K562 (cell line): ENCODE measurements at regions not wholly inside any gene's neighbourhood (a gene's known extent, or its start where the extent isn't known, plus 50 kb on each side); places are given as distances from the start of the nearest gene placed in this dataset.

Experiments
- ATAC-seq: fragments of 200-7000 bp; cut with Tn5 transposase; 3 replicates; pipeline ENCODE4 v1.9.1; 2020; ENCODE audit warnings: moderate library complexity
- BruUV-seq: library from RNA; stranded (reverse); fragments of 400-500 nt; replicated peaks from 2 replicates; lab custom pipeline; 2021; lab: Mats Ljungman, UMichigan
- CTCF ChIA-PET: fragments of 300-600 bp; formaldehyde crosslinking; extraction: SDS; loops from one replicate; lab custom pipeline; 2021; ENCODE audit warnings: low intra/inter-chr PET ratio; lab: Yijun Ruan, JAX
- POLR2A ChIA-PET: fragments of 300-600, 350-650 bp; sonication (Branson Sonifier 250); formaldehyde crosslinking; extraction: SDS; loops from one replicate; lab custom pipeline; 2021; ENCODE audit warnings: antibody characterized with exemption, inconsistent platforms; lab: Yijun Ruan, JAX
- DNase-seq, 4 experiments: peaks; one replicate each; pipeline versions ENCODE4 v3.0.0 to v3.0.0-alpha.2; 2011 to 2018; ENCODE audit warnings: low spot score in 3 of 4, mixed read lengths in 3 of 4; ENCODE audit errors: extremely low read depth in 1 of 4
- FAIRE-seq: peaks from 2 replicates; lab custom pipeline; 2011; peaks lifted over from hg19 to GRCh38; lab: Jason Lieb, UNC
- H2AFZ ChIP-seq: 2 replicates; pipeline ENCODE4 v1.6.0; 2011; ENCODE audit warnings: low read depth, low read length, control low read depth, inconsistent platforms
- H3K27ac ChIP-seq: fragments of 200-600 bp; 3 replicates; pipeline ENCODE4 v1.8.0; 2011; ENCODE audit warnings: low read depth, mild to moderate bottlenecking, control low read depth, inconsistent platforms, low read length, moderate library complexity, mixed read lengths; ENCODE audit errors: extremely low read depth
- H3K27me3 ChIP-seq, 2 experiments: fragments of 300-600 bp in 1 of 2; 2 replicates in 1 of 2; 3 replicates in 1 of 2; pipeline versions ENCODE4 v1.6.0 to v1.8.0; 2011; ENCODE audit warnings: inconsistent platforms in 2 of 2, low read length in 2 of 2, mild to moderate bottlenecking in 1 of 2, mixed read lengths in 1 of 2, moderate library complexity in 1 of 2; ENCODE audit not compliant: control insufficient read depth in 2 of 2, insufficient read depth in 2 of 2
- H3K36me3 ChIP-seq: fragments of 300-600 bp; 3 replicates; pipeline ENCODE4 v1.8.0; 2011; ENCODE audit warnings: mild to moderate bottlenecking, low read length, inconsistent platforms; ENCODE audit not compliant: control insufficient read depth, insufficient read depth
- H3K4me1 ChIP-seq, 2 experiments: fragments of 200-600 bp in 1 of 2; replicated peaks in 1 of 2; 2 replicates in 1 of 2; 3 replicates in 1 of 2; pipeline versions ENCODE4 v1.5.1 to v1.8.0; 2011; ENCODE audit warnings: inconsistent platforms in 2 of 2, low read length in 2 of 2, mild to moderate bottlenecking in 1 of 2, mixed read lengths in 1 of 2, moderate library complexity in 1 of 2; ENCODE audit not compliant: control insufficient read depth in 2 of 2, insufficient read depth in 2 of 2
- H3K4me2 ChIP-seq: 2 replicates; pipeline ENCODE4 v1.6.1; 2011; ENCODE audit warnings: low read length, control low read depth, inconsistent platforms, mixed read lengths; ENCODE audit not compliant: insufficient read depth
- H3K4me3 ChIP-seq: fragments of 200-600 bp; sonication (generic), shearing (Covaris generic); 2 replicates; pipeline ENCODE4 v1.5.1; 2016; ENCODE audit warnings: control low read depth, inconsistent platforms
- H3K79me2 ChIP-seq: fragments of 200-600 bp; 3 replicates; pipeline ENCODE4 v1.8.0; 2011; ENCODE audit warnings: low read length, inconsistent platforms; ENCODE audit not compliant: control insufficient read depth, insufficient read depth
- H3K9ac ChIP-seq, 2 experiments: 2 replicates each; pipeline versions ENCODE4 v1.6.0 to v1.6.1; 2011; ENCODE audit warnings: low read depth in 2 of 2, low read length in 2 of 2, control low read depth in 1 of 2, inconsistent platforms in 1 of 2, mild to moderate bottlenecking in 1 of 2, mixed read lengths in 1 of 2; ENCODE audit not compliant: insufficient read depth in 1 of 2
- H3K9me1 ChIP-seq: one replicate; pipeline ENCODE4 v1.6.0; 2011; ENCODE audit warnings: inconsistent platforms, mild to moderate bottlenecking, low read length, moderate library complexity; ENCODE audit not compliant: control insufficient read depth, insufficient read depth
- H3K9me3 ChIP-seq: replicated peaks from 2 replicates; pipeline ENCODE4 v1.5.1; 2011; ENCODE audit warnings: low read depth, low read length, inconsistent platforms; ENCODE audit not compliant: control insufficient read depth, insufficient read depth
- H4K20me1 ChIP-seq: replicated peaks from 2 replicates; pipeline ENCODE4 v1.6.1; 2011; ENCODE audit warnings: low read length, inconsistent platforms, mixed read lengths; ENCODE audit not compliant: control insufficient read depth, insufficient read depth
- CBFA2T2 ChIP-seq: fragments of 450-650 bp; conservative IDR thresholded peaks from 2 replicates; pipeline ENCODE4 v1.6.1; 2017; ENCODE audit warnings: mild to moderate bottlenecking
- CBFA2T3 ChIP-seq: fragments of 450-650 bp; IDR thresholded peaks from 2 replicates; pipeline ENCODE4 v1.6.1; 2017
- CXXC5 ChIP-seq: fragments of 250-450 bp; sonication (Bioruptor Pico); IDR thresholded peaks from 2 replicates; pipeline ENCODE4 v1.8.0; 2022; ENCODE audit warnings: inconsistent platforms, mild to moderate bottlenecking, moderate library complexity
- GTF2F1 ChIP-seq: IDR thresholded peaks from 2 replicates; pipeline ENCODE4 v1.6.1; 2011; ENCODE audit warnings: low read depth, low read length, improper control_type of control experiment
- MYBL2 ChIP-seq, 2 experiments: fragments of 450-650 bp in 1 of 2; sonication (generic) in 1 of 2; formaldehyde crosslinking in 1 of 2; IDR thresholded peaks; 2 replicates each; pipeline versions ENCODE4 v1.6.1 to v1.8.1; 2017 to 2022; ENCODE audit warnings: borderline replicate concordance in 1 of 2, inconsistent platforms in 1 of 2, low read depth in 1 of 2, mild to moderate bottlenecking in 1 of 2, missing genetic modification reagents in 1 of 2, moderate library complexity in 1 of 2
- NCOA1 ChIP-seq: fragments of 450-650 bp; IDR thresholded peaks from 2 replicates; pipeline ENCODE4 v1.6.1; 2016; ENCODE audit warnings: low read depth
- NFYB ChIP-seq: IDR thresholded peaks from 2 replicates; pipeline ENCODE4 v1.6.1; 2011; ENCODE audit warnings: mild to moderate bottlenecking, moderate library complexity; ENCODE audit not compliant: insufficient read length; ENCODE audit errors: extremely low read depth
- PTRF ChIP-seq: fragments of 450-650 bp; IDR thresholded peaks from 2 replicates; pipeline ENCODE4 v1.6.1; 2016; ENCODE audit warnings: mild to moderate bottlenecking, missing genetic modification characterization, missing compliant biosample characterization
- ZFP36 ChIP-seq: fragments of 150-350 bp; IDR thresholded peaks from 2 replicates; pipeline ENCODE4 v1.6.1; 2018; ENCODE audit warnings: low read length, low read depth; ENCODE audit not compliant: partially characterized antibody
- ZNF3 ChIP-seq: fragments of 250-450 bp; sonication (Bioruptor Pico); IDR thresholded peaks from 2 replicates; pipeline ENCODE4 v1.5.0; 2021; ENCODE audit warnings: mild to moderate bottlenecking, moderate library complexity
- ZNF551 ChIP-seq: fragments of 250-450 bp; sonication (Bioruptor Pico); IDR thresholded peaks from 2 replicates; pipeline ENCODE4 v1.5.0; 2021; ENCODE audit warnings: mild to moderate bottlenecking, moderate library complexity
- WGBS: fragments of 100-300 bp; shearing (Covaris generic); methylation state at CpG from one replicate; pipeline ENCODE4 v1.1.6; 2016; ENCODE audit warnings: low coverage, mixed read lengths; ENCODE audit not compliant: insufficient coverage; ENCODE audit errors: missing lambda C conversion rate; 5-methylcytosine and 5-hydroxymethylcytosine counted together
- in situ Hi-C: fragments of 300-500 bp; cut with MboI; formaldehyde crosslinking; loops from 4 replicates; pipeline ENCODE4 v1.15.0; 2018; ENCODE audit warnings: inconsistent platforms, mixed read lengths
- intact Hi-C: fragments of 100-400 bp; cut with micrococcal nuclease; formaldehyde crosslinking; loops from 2 replicates; pipeline ENCODE4 v1.14.2; 2022
- TF ChIP-seq, protein P1 (sequence below), 2 experiments: fragments of 450-650 bp; IDR thresholded peaks; 2 replicates each; pipeline ENCODE4 v1.6.1; 2016; ENCODE audit warnings: mild to moderate bottlenecking in 2 of 2, borderline replicate concordance in 1 of 2, low read depth in 1 of 2, moderate library complexity in 1 of 2
- TF ChIP-seq, protein P2 (sequence below), 2 experiments: IDR thresholded peaks; 2 replicates each; pipeline ENCODE4 v1.6.1; 2012; ENCODE audit warnings: improper control_type of control experiment in 2 of 2, low read depth in 2 of 2, low read length in 2 of 2, borderline replicate concordance in 1 of 2

- Histone ChIP-seq H3K9me1 (no peaks in the 10 kb centered on the region), H3K79me2 (no peaks in the 10 kb centered on the region), H3K36me3 (no peaks in the 10 kb centered on the region), H3K27me3 (no peaks in the 10 kb centered on the region), H2AFZ (no peak overlapping the region), H3K27ac (no peak overlapping the region), H3K4me2 (no peak overlapping the region), H4K20me1 (no peaks in the 10 kb centered on the region), H3K4me3 (no peak overlapping the region), H3K9ac (no peak overlapping the region), H3K4me1 (no peaks in the 10 kb centered on the region), H3K9me3 (no peaks in the 10 kb centered on the region)
- ChIA-PET POLR2A (no interaction called here), CTCF (no interaction called here)
- intact Hi-C loops (no loop called here), in situ Hi-C loops (no loop called here)
- DNase-seq (no peak), ATAC-seq (no peak), FAIRE-seq (no peak)
- 1% methylated on average over 5 of the region's 5 CpGs for WGBS
- BruUV-seq = no TSS peak
- TF ChIP-seq ZFP36 (no peak), CXXC5 (CRISPR knock-in tag) (no peak), MYBL2 (IDR thresholded peaks at IDR 0.05; ENCODE audit: low read depth) (no peak), MYBL2 (CRISPR knock-in tag; IDR thresholded peaks at IDR 0.05; ENCODE audit: borderline replicate concordance) (no peak), PTRF (tag) (no peak), ZNF3 (CRISPR knock-in tag) (no peak), CBFA2T3 (no peak), CBFA2T2 (no peak), ZNF551 (CRISPR knock-in tag) (no peak), GTF2F1 (no peak), NCOA1 (no peak), NFYB (no peak)
- TF ChIP-seq, protein P1, sequence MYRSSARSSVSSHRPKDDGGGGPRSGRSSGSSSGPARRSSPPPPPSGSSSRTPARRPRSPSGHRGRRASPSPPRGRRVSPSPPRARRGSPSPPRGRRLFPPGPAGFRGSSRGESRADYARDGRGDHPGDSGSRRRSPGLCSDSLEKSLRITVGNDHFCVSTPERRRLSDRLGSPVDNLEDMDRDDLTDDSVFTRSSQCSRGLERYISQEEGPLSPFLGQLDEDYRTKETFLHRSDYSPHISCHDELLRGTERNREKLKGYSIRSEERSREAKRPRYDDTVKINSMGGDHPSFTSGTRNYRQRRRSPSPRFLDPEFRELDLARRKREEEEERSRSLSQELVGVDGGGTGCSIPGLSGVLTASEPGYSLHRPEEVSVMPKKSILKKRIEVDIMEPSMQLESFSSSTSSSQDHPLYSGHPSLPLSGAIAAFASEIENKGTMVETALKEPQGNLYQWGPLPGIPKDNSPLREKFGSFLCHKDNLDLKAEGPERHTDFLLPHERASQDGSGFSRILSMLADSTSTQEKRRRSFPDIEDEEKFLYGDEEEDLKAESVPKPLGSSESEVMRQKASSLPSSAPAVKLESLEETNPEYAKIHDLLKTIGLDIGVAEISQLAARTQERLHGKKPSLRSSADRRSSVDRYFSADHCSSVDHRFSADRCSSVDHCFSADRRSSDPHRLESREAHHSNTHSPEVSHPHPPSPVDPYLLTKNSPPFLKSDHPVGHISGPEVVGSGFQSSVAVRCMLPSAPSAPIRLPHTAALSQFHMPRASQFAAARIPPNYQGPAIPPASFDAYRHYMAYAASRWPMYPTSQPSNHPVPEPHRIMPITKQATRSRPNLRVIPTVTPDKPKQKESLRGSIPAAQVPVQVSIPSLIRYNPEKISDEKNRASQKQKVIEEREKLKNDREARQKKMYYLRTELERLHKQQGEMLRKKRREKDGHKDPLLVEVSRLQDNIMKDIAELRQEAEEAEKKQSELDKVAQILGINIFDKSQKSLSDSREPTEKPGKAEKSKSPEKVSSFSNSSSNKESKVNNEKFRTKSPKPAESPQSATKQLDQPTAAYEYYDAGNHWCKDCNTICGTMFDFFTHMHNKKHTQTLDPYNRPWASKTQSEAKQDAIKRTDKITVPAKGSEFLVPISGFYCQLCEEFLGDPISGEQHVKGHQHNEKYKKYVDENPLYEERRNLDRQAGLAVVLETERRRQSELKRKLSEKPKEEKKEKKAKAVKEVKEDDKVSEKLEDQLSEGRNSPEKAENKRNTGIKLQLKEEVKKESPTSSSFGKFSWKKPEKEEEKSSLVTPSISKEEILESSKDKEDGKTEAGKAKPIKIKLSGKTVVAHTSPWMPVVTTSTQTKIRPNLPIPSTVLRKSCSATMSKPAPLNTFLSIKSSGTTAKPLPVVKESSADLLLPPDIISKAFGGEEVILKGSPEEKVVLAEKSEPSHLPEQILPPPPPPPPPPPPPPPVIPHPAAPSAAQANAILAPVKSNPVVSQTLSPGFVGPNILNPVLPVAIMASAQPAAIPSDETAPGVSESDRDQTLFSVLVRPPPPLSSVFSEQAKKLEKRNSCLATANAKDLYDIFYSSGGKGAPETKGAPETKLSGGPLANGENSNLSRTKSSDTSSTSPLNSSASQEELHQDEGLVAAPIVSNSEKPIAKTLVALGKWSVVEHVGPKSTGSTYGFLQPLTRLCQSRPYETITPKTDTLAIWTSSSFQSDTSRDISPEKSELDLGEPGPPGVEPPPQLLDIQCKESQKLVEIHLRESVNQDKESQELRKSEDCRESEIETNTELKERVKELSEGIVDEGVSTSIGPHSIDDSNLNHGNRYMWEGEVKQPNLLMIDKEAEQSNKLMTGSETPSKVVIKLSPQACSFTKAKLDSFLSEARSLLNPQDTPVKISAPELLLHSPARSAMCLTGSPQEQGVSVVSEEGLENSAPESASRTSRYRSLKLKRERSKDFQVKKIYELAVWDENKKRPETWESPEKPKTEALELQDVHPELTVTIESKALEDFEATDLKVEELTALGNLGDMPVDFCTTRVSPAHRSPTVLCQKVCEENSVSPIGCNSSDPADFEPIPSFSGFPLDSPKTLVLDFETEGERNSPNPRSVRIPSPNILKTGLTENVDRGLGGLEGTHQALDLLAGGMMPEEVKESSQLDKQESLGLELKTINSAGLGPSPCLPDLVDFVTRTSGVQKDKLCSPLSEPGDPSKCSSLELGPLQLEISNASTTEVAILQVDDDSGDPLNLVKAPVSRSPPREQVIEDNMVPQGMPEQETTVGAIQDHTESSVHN (IDR thresholded peaks at IDR 0.05; ENCODE audit: borderline replicate concordance in 1 of 2, low read depth in 1 of 2) = no peak
- TF ChIP-seq, protein P2, sequence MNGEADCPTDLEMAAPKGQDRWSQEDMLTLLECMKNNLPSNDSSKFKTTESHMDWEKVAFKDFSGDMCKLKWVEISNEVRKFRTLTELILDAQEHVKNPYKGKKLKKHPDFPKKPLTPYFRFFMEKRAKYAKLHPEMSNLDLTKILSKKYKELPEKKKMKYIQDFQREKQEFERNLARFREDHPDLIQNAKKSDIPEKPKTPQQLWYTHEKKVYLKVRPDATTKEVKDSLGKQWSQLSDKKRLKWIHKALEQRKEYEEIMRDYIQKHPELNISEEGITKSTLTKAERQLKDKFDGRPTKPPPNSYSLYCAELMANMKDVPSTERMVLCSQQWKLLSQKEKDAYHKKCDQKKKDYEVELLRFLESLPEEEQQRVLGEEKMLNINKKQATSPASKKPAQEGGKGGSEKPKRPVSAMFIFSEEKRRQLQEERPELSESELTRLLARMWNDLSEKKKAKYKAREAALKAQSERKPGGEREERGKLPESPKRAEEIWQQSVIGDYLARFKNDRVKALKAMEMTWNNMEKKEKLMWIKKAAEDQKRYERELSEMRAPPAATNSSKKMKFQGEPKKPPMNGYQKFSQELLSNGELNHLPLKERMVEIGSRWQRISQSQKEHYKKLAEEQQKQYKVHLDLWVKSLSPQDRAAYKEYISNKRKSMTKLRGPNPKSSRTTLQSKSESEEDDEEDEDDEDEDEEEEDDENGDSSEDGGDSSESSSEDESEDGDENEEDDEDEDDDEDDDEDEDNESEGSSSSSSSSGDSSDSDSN (IDR thresholded peaks at IDR 0.05; ENCODE audit: borderline replicate concordance in 1 of 2, low read depth in 2 of 2, low read length in 2 of 2) = no peak
These were observed 384.9 kb downstream of the MAFB start for GRCh38 chr20:40304119-40304613.
